ENCODE measurements at regions not wholly inside any gene's neighbourhood (a gene's known extent, or its start where the extent isn't known, plus 50 kb on each side); places are given as distances from the start of the nearest gene placed in this dataset.

DNA sequence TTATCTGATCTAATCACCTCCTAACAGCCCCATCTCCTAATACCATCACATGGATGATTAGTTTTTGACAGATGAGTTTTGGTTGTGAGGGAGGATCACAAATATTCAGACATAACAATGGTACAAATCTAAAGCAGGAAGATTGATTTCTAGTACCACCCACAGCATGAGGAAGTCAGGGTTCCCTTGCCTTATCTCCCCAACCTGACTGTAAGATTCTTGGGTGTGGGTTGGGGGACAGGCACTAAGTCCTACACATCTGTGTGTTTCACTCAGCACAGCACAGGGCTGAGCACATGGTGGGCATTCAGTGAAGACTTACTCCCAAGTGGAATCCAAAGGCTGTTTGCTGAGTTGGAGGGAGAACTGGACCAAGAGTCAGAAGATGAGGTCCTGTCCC lies 93.8 kb upstream of the CXCR4 start:
- no peak overlapping the region for H2AFZ ChIP-seq (ENCODE audit: low read length)

DNA sequence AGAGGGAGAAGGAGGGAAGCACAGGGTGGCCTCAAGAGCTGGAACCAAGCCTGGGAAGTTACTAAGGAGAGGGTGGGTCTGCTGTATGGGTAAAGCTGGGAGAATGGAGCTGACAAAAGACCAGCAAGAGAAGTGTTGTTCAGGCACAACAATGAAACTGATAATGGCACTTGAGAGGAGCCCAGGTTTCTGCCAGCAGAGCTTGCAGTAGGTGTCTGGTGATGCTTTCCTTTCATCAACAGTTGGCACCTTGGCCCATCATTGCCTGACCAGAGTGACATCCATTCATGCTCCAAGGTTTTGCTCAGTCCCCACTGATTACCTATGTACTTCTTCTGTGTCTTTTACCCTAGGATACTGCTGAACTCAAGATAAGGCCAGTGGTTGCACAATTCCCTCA lies 92.9 kb upstream of the CXCR4 start:
- DNase-seq (ENCODE audit: low read depth in 2 of 2) = no peak
- Histone ChIP-seq H3K4me2 (ENCODE audit: extremely low read depth, insufficient read depth, low read length) (no peak overlapping the region), H3K4me3 (replicated peaks in 1 of 4; ENCODE audit: control extremely low read depth in 1 of 4, insufficient read depth in 1 of 4, low read depth in 3 of 4, low read length in 4 of 4) (no peak overlapping the region), H4K20me1 (ENCODE audit: control insufficient read depth, extremely low read depth, insufficient read depth, low read length) (no peaks in the 10 kb centered on the region), H3K4me1 (ENCODE audit: control insufficient read depth, extremely low read depth, insufficient read depth, low read length) (no peaks in the 10 kb centered on the region), H2AFZ (ENCODE audit: low read length) (no peak overlapping the region), H3K36me3 (ENCODE audit: control insufficient read depth, insufficient read depth, low read length) (no peaks in the 10 kb centered on the region), H3K9me3 (ENCODE audit: control insufficient read depth, insufficient read depth, low read depth, low read length) (no peaks in the 10 kb centered on the region), H3K9ac (ENCODE audit: insufficient read depth, low read length) (no peak overlapping the region), H3K79me2 (ENCODE audit: control insufficient read depth, insufficient read depth, low read length) (no peaks in the 10 kb centered on the region), H3K27me3 (ENCODE audit: control insufficient read depth, insufficient read depth, low read length) (no peaks in the 10 kb centered on the region), H3K27ac (ENCODE audit: insufficient read depth, low read length) (no peak overlapping the region)
- TF ChIP-seq, protein P1, sequence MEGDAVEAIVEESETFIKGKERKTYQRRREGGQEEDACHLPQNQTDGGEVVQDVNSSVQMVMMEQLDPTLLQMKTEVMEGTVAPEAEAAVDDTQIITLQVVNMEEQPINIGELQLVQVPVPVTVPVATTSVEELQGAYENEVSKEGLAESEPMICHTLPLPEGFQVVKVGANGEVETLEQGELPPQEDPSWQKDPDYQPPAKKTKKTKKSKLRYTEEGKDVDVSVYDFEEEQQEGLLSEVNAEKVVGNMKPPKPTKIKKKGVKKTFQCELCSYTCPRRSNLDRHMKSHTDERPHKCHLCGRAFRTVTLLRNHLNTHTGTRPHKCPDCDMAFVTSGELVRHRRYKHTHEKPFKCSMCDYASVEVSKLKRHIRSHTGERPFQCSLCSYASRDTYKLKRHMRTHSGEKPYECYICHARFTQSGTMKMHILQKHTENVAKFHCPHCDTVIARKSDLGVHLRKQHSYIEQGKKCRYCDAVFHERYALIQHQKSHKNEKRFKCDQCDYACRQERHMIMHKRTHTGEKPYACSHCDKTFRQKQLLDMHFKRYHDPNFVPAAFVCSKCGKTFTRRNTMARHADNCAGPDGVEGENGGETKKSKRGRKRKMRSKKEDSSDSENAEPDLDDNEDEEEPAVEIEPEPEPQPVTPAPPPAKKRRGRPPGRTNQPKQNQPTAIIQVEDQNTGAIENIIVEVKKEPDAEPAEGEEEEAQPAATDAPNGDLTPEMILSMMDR (conservative IDR thresholded peaks at IDR 0.05 in 1 of 2, IDR thresholded peaks at IDR 0.05 in 1 of 2; ENCODE audit: low read depth in 1 of 2, low read length in 2 of 2) = no peak
- TF ChIP-seq EZH2 (IDR thresholded peaks at IDR 0.05; ENCODE audit: low read length, missing control alignments) = no peak

More for the DNA sequence above, 93.8 kb upstream of the CXCR4 start:
- no peaks in the 10 kb centered on the region for H3K27me3 ChIP-seq (ENCODE audit: control insufficient read depth, insufficient read depth, low read length)
- no peaks in the 10 kb centered on the region for H3K79me2 ChIP-seq (ENCODE audit: control insufficient read depth, insufficient read depth, low read length)
- no peaks in the 10 kb centered on the region for H3K9me3 ChIP-seq (ENCODE audit: control insufficient read depth, insufficient read depth, low read depth, low read length)
- H3K36me3 ChIP-seq (ENCODE audit: control insufficient read depth, insufficient read depth, low read length) = no peaks in the 10 kb centered on the region
- no peak overlapping the region for H3K4me2 ChIP-seq (ENCODE audit: extremely low read depth, insufficient read depth, low read length)
- H3K27ac ChIP-seq (ENCODE audit: insufficient read depth, low read length) = no peak overlapping the region
- H4K20me1 ChIP-seq (ENCODE audit: control insufficient read depth, extremely low read depth, insufficient read depth, low read length) = no peaks in the 10 kb centered on the region
- TF ChIP-seq, protein P1 (conservative IDR thresholded peaks at IDR 0.05 in 1 of 2, IDR thresholded peaks at IDR 0.05 in 1 of 2; ENCODE audit: low read depth in 1 of 2, low read length in 2 of 2) = no peak
- no peak for TF ChIP-seq EZH2 (IDR thresholded peaks at IDR 0.05; ENCODE audit: low read length, missing control alignments)
- DNase-seq (ENCODE audit: low read depth in 2 of 2) = no peak
- H3K4me3 ChIP-seq (replicated peaks in 1 of 4; ENCODE audit: control extremely low read depth in 1 of 4, insufficient read depth in 1 of 4, low read depth in 3 of 4, low read length in 4 of 4) = no peak overlapping the region
- H3K9ac ChIP-seq (ENCODE audit: insufficient read depth, low read length) = no peak overlapping the region
- no peaks in the 10 kb centered on the region for H3K4me1 ChIP-seq (ENCODE audit: control insufficient read depth, extremely low read depth, insufficient read depth, low read length)

DNA sequence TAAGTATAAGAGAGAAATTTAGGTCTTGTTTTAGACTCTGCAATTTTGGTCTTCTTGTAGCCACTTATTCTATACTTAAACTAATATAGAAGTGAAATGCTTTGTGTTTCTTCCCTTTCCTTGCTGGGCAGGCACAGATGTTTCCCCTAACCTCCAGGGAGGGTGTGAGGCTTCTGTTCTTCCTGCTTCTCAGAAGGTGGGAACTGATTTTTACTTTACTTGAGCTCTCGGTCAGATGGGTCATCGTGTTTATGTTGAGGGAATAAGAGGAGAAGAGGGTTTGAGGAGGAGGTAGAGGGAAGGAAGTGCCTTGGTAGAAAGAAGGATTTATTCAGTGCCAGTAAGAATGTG lies 92.5 kb upstream of the CXCR4 start:
- H3K27ac ChIP-seq (ENCODE audit: insufficient read depth, low read length) = no peak overlapping the region
- no peak for DNase-seq (ENCODE audit: low read depth in 2 of 2)
- no peak overlapping the region for H2AFZ ChIP-seq (ENCODE audit: low read length)
- no peaks in the 10 kb centered on the region for H3K36me3 ChIP-seq (ENCODE audit: control insufficient read depth, insufficient read depth, low read length)
- no peaks in the 10 kb centered on the region for H3K4me1 ChIP-seq (ENCODE audit: control insufficient read depth, extremely low read depth, insufficient read depth, low read length)
- no peaks in the 10 kb centered on the region for H3K79me2 ChIP-seq (ENCODE audit: control insufficient read depth, insufficient read depth, low read length)
- H3K4me2 ChIP-seq (ENCODE audit: extremely low read depth, insufficient read depth, low read length) = no peak overlapping the region
- H3K9me3 ChIP-seq (ENCODE audit: control insufficient read depth, insufficient read depth, low read depth, low read length) = no peaks in the 10 kb centered on the region
- H3K4me3 ChIP-seq (replicated peaks in 1 of 4; ENCODE audit: control extremely low read depth in 1 of 4, insufficient read depth in 1 of 4, low read depth in 3 of 4, low read length in 4 of 4) = no peak overlapping the region
- no peak overlapping the region for H3K9ac ChIP-seq (ENCODE audit: insufficient read depth, low read length)
- H3K27me3 ChIP-seq (ENCODE audit: control insufficient read depth, insufficient read depth, low read length) = no peaks in the 10 kb centered on the region
- H4K20me1 ChIP-seq (ENCODE audit: control insufficient read depth, extremely low read depth, insufficient read depth, low read length) = no peaks in the 10 kb centered on the region
- TF ChIP-seq, protein P1 (conservative IDR thresholded peaks at IDR 0.05 in 1 of 2, IDR thresholded peaks at IDR 0.05 in 1 of 2; ENCODE audit: low read depth in 1 of 2, low read length in 2 of 2) = no peak
- no peak for TF ChIP-seq EZH2 (IDR thresholded peaks at IDR 0.05; ENCODE audit: low read length, missing control alignments)
